GM23248 (cell line): ENCODE measurements at regions not wholly inside any gene's neighbourhood (a gene's known extent, or its start where the extent isn't known, plus 50 kb on each side); places are given as distances from the start of the nearest gene placed in this dataset.
"Not testable (repeated sequence)": the region's sequence is repeated elsewhere in the genome, so short reads cannot be mapped to it uniquely, and the experiment has no call there.

Source experiments
- DNase-seq: peaks from one replicate; pipeline ENCODE4 v3.0.0-alpha.2; 2015
- H2AFZ ChIP-seq: fragments of 200-600 bp; sonication (generic); 2 replicates; pipeline ENCODE4 v1.6.1; 2016; ENCODE audit warnings: antibody characterized with exemption
- H3F3A ChIP-seq: fragments of 200-600 bp; sonication (generic); 2 replicates; pipeline ENCODE4 v1.6.1; 2016; ENCODE audit warnings: mild to moderate bottlenecking, antibody characterized with exemption, mixed run types; ENCODE audit not compliant: insufficient read depth
- H3K27ac ChIP-seq: fragments of 200-600 bp; sonication (generic); 2 replicates; pipeline ENCODE4 v1.5.1; 2016; ENCODE audit warnings: mild to moderate bottlenecking
- H3K27me3 ChIP-seq: fragments of 200-600 bp; sonication (generic); replicated peaks from 2 replicates; pipeline ENCODE4 v1.6.1; 2016; ENCODE audit warnings: mild to moderate bottlenecking; ENCODE audit not compliant: insufficient read depth
- H3K36me3 ChIP-seq: fragments of 200-600 bp; sonication (generic); 2 replicates; pipeline ENCODE4 v1.6.1; 2016; ENCODE audit warnings: low read depth, mild to moderate bottlenecking
- H3K4me1 ChIP-seq: fragments of 200-600 bp; sonication (generic); 2 replicates; pipeline ENCODE4 v1.6.1; 2016; ENCODE audit warnings: mild to moderate bottlenecking; ENCODE audit not compliant: insufficient read depth
- H3K4me2 ChIP-seq: fragments of 200-600 bp; sonication (generic); one replicate; pipeline ENCODE4 v1.6.1; 2016; ENCODE audit warnings: mild to moderate bottlenecking; ENCODE audit not compliant: unreplicated experiment
- H3K4me3 ChIP-seq: fragments of 200-600 bp; sonication (generic); 2 replicates; pipeline ENCODE4 v1.5.1; 2016; ENCODE audit warnings: mild to moderate bottlenecking
- H3K79me2 ChIP-seq: fragments of 200-600 bp; sonication (generic); 2 replicates; pipeline ENCODE4 v1.6.1; 2016; ENCODE audit warnings: mild to moderate bottlenecking; ENCODE audit not compliant: insufficient read depth
- H3K9ac ChIP-seq: fragments of 200-600 bp; sonication (generic); 2 replicates; pipeline ENCODE4 v1.6.1; 2016; ENCODE audit warnings: mild to moderate bottlenecking
- H3K9me2 ChIP-seq: fragments of 200-600 bp; sonication (generic); 2 replicates; pipeline ENCODE4 v1.6.1; 2016; ENCODE audit warnings: mixed run types, mild to moderate bottlenecking, moderate library complexity; ENCODE audit not compliant: insufficient read depth
- H3K9me3 ChIP-seq: fragments of 200-600 bp; sonication (generic); one replicate; pipeline ENCODE4 v1.6.1; 2017; ENCODE audit warnings: low read depth
- H4K20me1 ChIP-seq: fragments of 200-600 bp; sonication (generic); 2 replicates; pipeline ENCODE4 v1.6.0; 2016; ENCODE audit not compliant: insufficient read depth
- EZH2 ChIP-seq: fragments of 200-600 bp; sonication (generic); IDR thresholded peaks from 2 replicates; pipeline ENCODE4 v1.6.1; 2018; ENCODE audit warnings: antibody characterized with exemption, mild to moderate bottlenecking; ENCODE audit not compliant: insufficient read depth, poor library complexity, severe bottlenecking
- EZH2phosphoT487 ChIP-seq: fragments of 200-600 bp; sonication (generic); IDR thresholded peaks from 2 replicates; pipeline ENCODE4 v1.6.1; 2018; ENCODE audit warnings: antibody characterized with exemption, moderate library complexity, mild to moderate bottlenecking, low read depth; ENCODE audit not compliant: insufficient read depth
- WGBS, 2 experiments: methylation state at CpG; one replicate each; pipeline ENCODE4 v1.1.6; 2015 to 2017; ENCODE audit warnings: low lambda C conversion rate in 2 of 2, low coverage in 1 of 2; ENCODE audit errors: missing lambda C conversion rate in 2 of 2; 5-methylcytosine and 5-hydroxymethylcytosine counted together
- in situ Hi-C: fragments of 300-500 bp; cut with MboI; formaldehyde crosslinking; loops from 2 replicates; pipeline ENCODE4 v1.15.0; 2020

DNA sequence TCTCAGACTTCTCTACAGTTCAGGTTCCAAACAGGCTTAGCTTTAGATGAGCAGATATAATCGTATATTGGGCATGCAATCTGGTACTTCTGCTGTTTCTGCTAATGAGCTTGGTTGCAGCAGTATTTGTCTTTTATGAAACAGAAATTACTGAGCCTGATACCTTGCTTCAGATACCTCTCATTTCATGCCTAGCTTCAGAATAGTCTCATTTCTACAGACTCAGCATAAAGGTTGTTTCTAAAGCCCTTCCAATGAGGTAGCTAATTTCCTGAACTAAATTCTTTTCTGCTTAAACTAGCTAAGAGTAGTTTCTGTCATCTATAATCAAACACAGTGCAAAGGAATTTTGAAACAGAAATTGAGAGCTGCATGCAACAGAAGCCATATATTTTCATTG lies 275.0 kb upstream of the KITLG start:
- in situ Hi-C loops: no loop called here
- no peak for TF ChIP-seq EZH2
- TF ChIP-seq EZH2phosphoT487: no peak
- Histone ChIP-seq H3K27ac (no peak overlapping the region), H2AFZ (no peak overlapping the region), H4K20me1 (no peaks in the 10 kb centered on the region), H3K9ac (no peak overlapping the region), H3K9me2 (no peaks in the 10 kb centered on the region), H3F3A (peaks cover 31% of the 10 kb centered on the region), H3K27me3 (no peaks in the 10 kb centered on the region), H3K79me2 (no peaks in the 10 kb centered on the region), H3K36me3 (no peaks in the 10 kb centered on the region), H3K4me3 (no peak overlapping the region), H3K4me1 (peaks cover 32% of the 10 kb centered on the region), H3K9me3 (no peaks in the 10 kb centered on the region), H3K4me2 (no peak overlapping the region)
- DNase-seq: no peak
- 56% methylated on average over 1 of the region's 1 CpG for WGBS, 2 experiments

DNA sequence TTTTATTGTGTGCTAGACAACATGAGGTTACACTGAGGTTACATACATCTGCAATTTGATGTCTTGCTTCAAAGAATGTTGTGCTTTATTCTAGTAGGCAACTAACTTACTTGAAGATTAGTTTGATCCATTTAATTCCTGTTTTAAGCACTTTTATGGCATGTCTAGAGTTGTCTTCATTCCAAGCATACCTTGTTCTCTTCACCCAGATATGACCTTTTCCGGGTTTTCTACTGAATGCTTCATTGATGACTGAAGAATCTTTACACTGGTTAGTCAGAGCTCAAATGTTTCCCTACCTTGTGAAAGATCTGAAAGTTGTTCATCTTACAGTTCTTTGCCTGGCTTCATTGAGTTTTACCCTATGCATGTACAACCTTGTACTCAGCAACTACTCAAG lies 274.0 kb upstream of the KITLG start:
- Histone ChIP-seq H3K4me1 (peaks cover 32% of the 10 kb centered on the region), H4K20me1 (no peaks in the 10 kb centered on the region), H3F3A (peaks cover 31% of the 10 kb centered on the region), H3K36me3 (no peaks in the 10 kb centered on the region), H3K27me3 (no peaks in the 10 kb centered on the region), H3K9me2 (no peaks in the 10 kb centered on the region), H2AFZ (0 out of 2 replicates have a peak overlapping the region, but pooled peaks have one; percentile 33), H3K9ac (no peak overlapping the region), H3K79me2 (no peaks in the 10 kb centered on the region), H3K4me3 (no peak overlapping the region), H3K9me3 (no peaks in the 10 kb centered on the region), H3K4me2 (peak overlapping the region; percentile 38), H3K27ac (peak overlapping the region; percentile 47)
- WGBS, 2 experiments: 0% methylated on average over 1 of the region's 1 CpG
- TF ChIP-seq EZH2phosphoT487 (no peak), EZH2 (no peak)
- in situ Hi-C loops: no loop called here
- DNase-seq: peak; percentile 77

GRCh38 chr12:88847246-88847645 lies 267.0 kb upstream of the KITLG start:
- H3F3A ChIP-seq, H3K4me3 ChIP-seq, H3K9ac ChIP-seq, H3K79me2 ChIP-seq, H3K4me2 ChIP-seq, H3K27ac ChIP-seq, H3K4me1 ChIP-seq, in situ Hi-C loops, H3K27me3 ChIP-seq, H2AFZ ChIP-seq, H4K20me1 ChIP-seq, DNase-seq, H3K9me2 ChIP-seq, H3K36me3 ChIP-seq, H3K9me3 ChIP-seq: not testable (repeated sequence)
- WGBS, 2 experiments: 91 to 92% methylated on average over 13 of the region's 14 CpGs

- TF ChIP-seq EZH2 (no peak), EZH2phosphoT487 (no peak)
- in situ Hi-C loops: no loop called here
Observed at GRCh38 chr12:88844426-88844825, 264.2 kb upstream of the KITLG start.

GRCh38 chr12:88842314-88842713 lies 262.0 kb upstream of the KITLG start:
- Histone ChIP-seq H3K4me2 (no peak overlapping the region), H3K4me1 (no peaks in the 10 kb centered on the region), H3K9ac (no peak overlapping the region), H3K9me3 (no peaks in the 10 kb centered on the region), H3K27ac (no peak overlapping the region), H2AFZ (no peak overlapping the region), H3K4me3 (no peak overlapping the region), H3K36me3 (no peaks in the 10 kb centered on the region), H3F3A (no peaks in the 10 kb centered on the region), H3K9me2 (no peaks in the 10 kb centered on the region), H3K79me2 (no peaks in the 10 kb centered on the region), H3K27me3 (no peaks in the 10 kb centered on the region), H4K20me1 (no peaks in the 10 kb centered on the region)
- TF ChIP-seq EZH2phosphoT487 (no peak), EZH2 (no peak)
- DNase-seq: no peak
- WGBS, 2 experiments: 53 to 54% methylated on average over 3 of the region's 3 CpGs
- in situ Hi-C loops: no loop called here

More at GRCh38 chr12:88844426-88844825, 264.2 kb upstream of the KITLG start:
- Histone ChIP-seq H3K79me2 (no peaks in the 10 kb centered on the region), H3K27me3 (no peaks in the 10 kb centered on the region), H2AFZ (no peak overlapping the region), H3K4me1 (no peaks in the 10 kb centered on the region), H3K27ac (no peak overlapping the region), H3K9me2 (no peaks in the 10 kb centered on the region), H3K4me2 (no peak overlapping the region), H3K36me3 (no peaks in the 10 kb centered on the region), H3F3A (no peaks in the 10 kb centered on the region), H3K9ac (no peak overlapping the region), H4K20me1 (no peaks in the 10 kb centered on the region), H3K4me3 (no peak overlapping the region), H3K9me3 (no peaks in the 10 kb centered on the region)
- WGBS, 2 experiments: 83 to 85% methylated on average over 8 of the region's 8 CpGs
- no peak for DNase-seq
